ENCODE measurements at regions not wholly inside any gene's neighbourhood (a gene's known extent, or its start where the extent isn't known, plus 50 kb on each side); places are given as distances from the start of the nearest gene placed in this dataset.

GRCh38 chr13:50586414-50587083, 256.9 kb downstream of the DLEU7 start:
- DNase-seq: no peak

GRCh38 chr13:50587115-50587514, 256.4 kb downstream of the DLEU7 start:
- DNase-seq: no peak

- DNase-seq: no peak
These were observed 255.7 kb downstream of the DLEU7 start for GRCh38 chr13:50587645-50588373.

GRCh38 chr13:50588491-50589130, 254.9 kb downstream of the DLEU7 start:
- no peak for DNase-seq

GRCh38 chr13:50589139-50589538, 254.4 kb downstream of the DLEU7 start:
- no peak for DNase-seq

- DNase-seq: no peak
These were observed 253.8 kb downstream of the DLEU7 start for GRCh38 chr13:50589651-50590054.

- no peak for DNase-seq
These were observed 250.9 kb downstream of the DLEU7 start for GRCh38 chr13:50592412-50593155.

GRCh38 chr13:50593207-50593606, 250.3 kb downstream of the DLEU7 start:
- DNase-seq: no peak

GRCh38 chr13:50594276-50595051, 249.0 kb downstream of the DLEU7 start:
- peak; percentile 43 for DNase-seq

GRCh38 chr13:50595196-50595595, 248.3 kb downstream of the DLEU7 start:
- no peak for DNase-seq

- DNase-seq: no peak
These were observed 247.3 kb downstream of the DLEU7 start for GRCh38 chr13:50596156-50596555.

- peak; percentile 18 for DNase-seq
These were observed 246.7 kb downstream of the DLEU7 start for GRCh38 chr13:50596776-50597203.

- DNase-seq: no peak
These were observed 245.2 kb downstream of the DLEU7 start for GRCh38 chr13:50598338-50598737.

- no peak for DNase-seq
These were observed 244.4 kb downstream of the DLEU7 start for GRCh38 chr13:50599046-50599445.

- no peak for DNase-seq
These were observed 243.6 kb downstream of the DLEU7 start for GRCh38 chr13:50599927-50600326.

- no peak for DNase-seq
These were observed 235.1 kb downstream of the DLEU7 start for GRCh38 chr13:50608370-50608769.

GRCh38 chr13:50609011-50609410, 234.5 kb downstream of the DLEU7 start:
- no peak for DNase-seq

- no peak for DNase-seq
These were observed 233.3 kb downstream of the DLEU7 start for GRCh38 chr13:50610238-50610637.

GRCh38 chr13:50611117-50611781, 232.2 kb downstream of the DLEU7 start:
- DNase-seq: no peak

GRCh38 chr13:50612717-50613116, 230.8 kb downstream of the DLEU7 start:
- DNase-seq: no peak

- DNase-seq: no peak
These were observed 230.1 kb downstream of the DLEU7 start for GRCh38 chr13:50613356-50613831.

- DNase-seq: no peak
These were observed 228.3 kb downstream of the DLEU7 start for GRCh38 chr13:50615234-50615633.

Measured in NCI-H1417 treated with DMSO at 0.1 percent for 48 hours (cell line).